Astrocyte of the spinal cord (primary cell): ENCODE measurements at regions not wholly inside any gene's neighbourhood (a gene's known extent, or its start where the extent isn't known, plus 50 kb on each side); places are given as distances from the start of the nearest gene placed in this dataset.

Source experiments
- DNase-seq: peaks from one replicate; pipeline ENCODE4 v3.0.0; 2011; ENCODE audit warnings: low read depth, low spot score
- H3K4me3 ChIP-seq: 2 replicates; pipeline ENCODE4 v1.5.1; 2011; ENCODE audit warnings: low read depth, mild to moderate bottlenecking, low read length, moderate library complexity
- CTCF ChIP-seq: IDR thresholded peaks from 2 replicates; pipeline ENCODE4 v1.5.1; 2012; ENCODE audit warnings: low read depth, mild to moderate bottlenecking, low read length, inconsistent platforms
- in situ Hi-C: cut with HindIII; loops from 2 replicates; pipeline ENCODE4 v1.10.0; 2017; ENCODE audit warnings: low sequenced_read_pairs

- in situ Hi-C loops = no loop called here
- DNase-seq = no peak
- no peak overlapping the region for H3K4me3 ChIP-seq
- TF ChIP-seq CTCF = no peak
Measured at GRCh38 chr2:16717477-16717876, 51.8 kb upstream of the CYRIA start.

- DNase-seq = no peak
- no peak for TF ChIP-seq CTCF
- in situ Hi-C loops = no loop called here
- H3K4me3 ChIP-seq = no peak overlapping the region
Measured at GRCh38 chr2:16716944-16717343, 51.3 kb upstream of the CYRIA start.

GRCh38 chr2:16716024-16716423 is 50.4 kb upstream of the CYRIA start:
- no peak overlapping the region for H3K4me3 ChIP-seq
- in situ Hi-C loops = no loop called here
- no peak for DNase-seq
- TF ChIP-seq CTCF = no peak
